ENCODE measurements at regions not wholly inside any gene's neighbourhood (a gene's known extent, or its start where the extent isn't known, plus 50 kb on each side); places are given as distances from the start of the nearest gene placed in this dataset.
"Not testable (repeated sequence)": the region's sequence is repeated elsewhere in the genome, so short reads cannot be mapped to it uniquely, and the experiment has no call there.

DNA sequence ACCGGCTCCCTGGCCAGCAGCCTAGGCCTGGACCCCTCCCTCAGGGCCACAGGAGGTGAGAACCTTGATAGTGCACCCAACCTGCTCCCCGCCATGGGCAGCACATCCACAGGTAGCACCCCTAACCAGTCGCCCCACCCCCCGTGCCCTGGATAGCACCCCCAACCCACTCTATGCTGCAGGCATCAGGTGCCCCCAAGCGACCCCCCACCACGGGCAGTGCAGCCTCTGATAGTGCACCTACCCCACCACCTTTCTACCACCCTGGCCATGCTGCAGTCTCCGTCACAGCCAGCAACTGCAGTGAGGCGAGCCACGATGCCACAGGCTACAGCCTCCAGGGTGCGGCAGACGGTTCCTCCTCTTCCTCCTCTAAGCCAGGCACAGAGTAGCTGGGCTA lies 55.6 kb downstream of the SOWAHC start:
- no peak for DNase-seq

DNA sequence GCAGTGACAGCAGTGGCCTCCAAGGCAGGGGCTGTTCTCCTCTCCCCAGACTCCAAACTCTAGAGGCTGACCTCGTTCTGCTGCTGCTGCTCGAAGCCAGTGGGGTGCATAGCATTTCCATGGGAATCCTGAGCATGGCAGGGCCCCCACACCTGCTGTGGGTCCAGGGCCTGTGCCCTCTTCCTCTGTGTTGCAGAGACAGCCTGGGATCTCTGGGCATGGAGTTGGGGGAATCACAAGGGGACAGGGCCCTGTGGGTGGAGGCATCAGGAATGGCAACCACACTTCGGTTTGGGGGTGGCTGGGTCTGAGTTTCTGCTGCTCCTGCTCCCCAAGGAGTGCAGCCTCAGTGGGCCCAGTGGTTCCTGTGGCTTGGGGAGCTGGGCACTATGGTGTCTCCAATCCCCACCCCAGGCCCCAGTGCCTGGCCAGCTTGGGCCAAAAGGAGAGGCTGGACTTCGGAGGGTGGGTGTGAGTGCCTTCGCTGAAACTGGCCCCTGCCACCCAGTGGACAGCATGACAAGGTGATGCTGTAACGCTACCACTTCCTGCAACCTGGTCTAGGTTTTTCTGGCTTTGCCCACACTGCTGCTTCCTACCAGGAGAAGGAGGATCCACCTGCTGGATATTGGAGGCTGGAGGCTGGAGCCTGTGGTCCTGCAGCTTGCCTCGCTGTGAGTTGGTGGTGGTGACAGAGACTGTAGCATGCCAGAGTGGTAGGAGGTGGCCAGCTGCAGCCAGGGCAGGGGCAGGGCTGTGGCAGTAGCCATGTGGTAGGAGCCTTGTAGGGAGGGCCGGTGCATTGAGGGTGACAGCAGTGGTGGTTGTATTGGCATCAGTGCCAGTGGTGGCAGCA lies 56.6 kb downstream of the SOWAHC start:
- no peak for DNase-seq

GRCh38 chr2:109674894-109675534 lies 60.9 kb downstream of the SOWAHC start:
- DNase-seq = no peak

GRCh38 chr2:109675666-109676345 lies 61.6 kb downstream of the SOWAHC start:
- no peak for DNase-seq

- DNase-seq = no peak
Measured at GRCh38 chr2:109676346-109676902, 62.3 kb downstream of the SOWAHC start.

GRCh38 chr2:109677121-109677731 lies 63.1 kb downstream of the SOWAHC start:
- not testable (repeated sequence) for DNase-seq

DNA sequence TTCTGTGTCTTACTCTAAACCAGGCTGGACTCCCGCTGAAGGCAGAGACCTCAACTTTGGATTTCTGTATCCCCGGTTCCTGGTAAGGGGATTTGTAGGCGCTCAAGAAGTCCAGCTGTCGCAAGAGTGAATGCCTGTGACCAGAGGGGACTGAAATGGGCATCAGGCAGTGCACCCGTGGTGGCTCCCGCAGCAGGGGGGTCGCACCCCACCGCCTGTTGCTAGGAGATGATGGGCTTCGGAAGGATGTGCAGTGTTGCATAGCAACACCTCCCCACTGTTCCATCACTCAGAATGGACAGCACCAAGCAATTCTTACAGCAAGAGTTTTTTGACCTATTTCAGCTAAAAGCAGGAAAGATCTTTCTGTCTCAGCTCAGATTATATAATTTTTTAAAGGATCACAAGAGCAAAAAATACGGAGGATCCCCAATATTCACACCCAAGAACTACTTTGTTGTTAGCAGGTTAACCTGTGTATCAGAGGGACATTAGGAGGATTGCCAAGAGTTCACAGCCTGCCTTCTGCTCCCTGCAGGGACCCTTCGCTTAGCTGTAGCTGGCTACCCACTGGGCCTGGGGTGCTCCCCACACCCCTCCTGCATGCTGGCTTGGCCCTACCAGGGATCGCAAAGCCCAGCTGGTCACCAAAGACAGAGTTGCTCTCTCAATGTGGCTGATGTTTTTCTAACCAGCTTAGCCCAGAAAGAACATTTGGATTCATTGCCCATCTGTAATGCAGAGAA lies 63.8 kb downstream of the SOWAHC start:
- no peak for DNase-seq

DNA sequence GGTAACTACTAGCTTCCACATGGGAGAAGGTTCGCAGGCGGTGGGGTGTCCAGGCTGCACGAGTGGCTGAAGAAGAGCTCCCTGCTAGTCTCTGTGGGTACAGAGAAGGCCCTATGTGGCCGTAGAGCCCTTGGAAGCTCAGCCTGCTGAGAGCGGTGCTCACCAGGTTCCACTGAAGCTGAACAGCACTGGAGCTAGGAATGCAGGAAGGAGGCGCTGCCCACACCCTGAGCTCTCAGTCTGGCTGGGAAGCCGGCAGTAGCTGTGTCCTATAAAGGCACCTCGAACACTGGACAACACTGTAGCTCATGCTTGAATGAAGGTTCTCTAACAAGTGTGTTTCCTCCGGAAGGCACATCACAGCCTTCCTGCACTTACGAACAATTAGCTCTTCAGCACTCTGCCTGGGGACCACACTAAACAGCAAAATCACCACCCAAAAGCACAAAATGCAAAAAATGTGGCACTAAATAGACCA lies 64.6 kb downstream of the SOWAHC start:
- DNase-seq = not testable (repeated sequence)

DNA sequence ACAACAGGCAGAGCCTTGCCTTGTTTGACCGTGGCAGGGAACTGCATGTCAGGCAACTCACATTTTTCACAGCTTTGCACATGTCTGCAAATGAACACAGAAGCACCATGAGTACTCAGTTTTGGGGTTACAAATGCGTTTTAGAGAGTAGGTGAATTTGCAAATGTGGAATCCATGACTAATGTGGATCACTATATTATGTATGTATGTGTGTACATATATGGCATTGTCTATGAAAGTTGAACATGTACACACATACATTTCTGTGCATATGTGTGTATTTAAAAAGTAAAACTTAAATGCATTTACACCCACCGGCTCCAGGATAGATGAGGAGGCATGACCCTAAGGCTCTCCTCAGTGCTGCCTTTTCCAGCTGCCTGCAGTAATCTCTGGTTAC lies 65.1 kb downstream of the SOWAHC start:
- no peak for DNase-seq

- DNase-seq = no peak
Measured at GRCh38 chr2:109679626-109680025, 65.5 kb downstream of the SOWAHC start.

DNA sequence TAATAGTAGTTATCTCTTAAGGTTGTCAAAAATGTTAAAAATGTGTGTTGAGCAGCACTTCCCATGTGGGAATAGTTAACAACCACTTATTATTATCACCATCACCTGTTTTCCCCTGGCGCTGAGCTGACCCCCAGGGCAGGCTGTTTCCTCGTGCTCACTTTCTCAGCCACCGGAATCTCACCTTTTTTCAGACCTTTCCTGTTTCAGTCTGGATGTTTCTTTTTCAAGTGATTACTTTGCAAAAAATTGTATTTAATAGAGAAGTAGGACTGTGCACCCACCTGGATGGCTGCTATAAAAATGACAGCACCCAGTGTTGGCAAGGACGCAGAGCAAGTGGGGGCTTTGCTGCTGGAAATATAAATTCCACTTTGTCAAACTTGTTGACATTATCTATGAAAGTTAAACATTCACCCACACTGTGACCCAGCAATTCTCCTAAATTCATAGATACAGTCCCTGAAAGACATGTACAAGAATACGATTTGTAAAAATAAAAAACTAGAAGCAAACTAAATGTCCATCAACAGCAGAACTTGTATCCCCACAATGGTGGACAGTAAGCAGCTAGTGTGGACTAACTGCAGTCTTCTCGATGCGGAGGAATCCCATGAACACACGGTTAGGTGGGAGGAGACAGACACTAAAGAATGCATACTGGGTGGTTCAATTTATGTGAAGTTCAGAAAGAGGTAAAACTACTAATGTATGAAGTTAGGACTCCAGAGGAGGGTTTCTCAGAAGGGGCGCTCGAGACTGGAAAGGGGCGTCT lies 66.5 kb downstream of the SOWAHC start:
- no peak for DNase-seq

GRCh38 chr2:109681633-109682380 lies 67.6 kb downstream of the SOWAHC start:
- DNase-seq = no peak

DNA sequence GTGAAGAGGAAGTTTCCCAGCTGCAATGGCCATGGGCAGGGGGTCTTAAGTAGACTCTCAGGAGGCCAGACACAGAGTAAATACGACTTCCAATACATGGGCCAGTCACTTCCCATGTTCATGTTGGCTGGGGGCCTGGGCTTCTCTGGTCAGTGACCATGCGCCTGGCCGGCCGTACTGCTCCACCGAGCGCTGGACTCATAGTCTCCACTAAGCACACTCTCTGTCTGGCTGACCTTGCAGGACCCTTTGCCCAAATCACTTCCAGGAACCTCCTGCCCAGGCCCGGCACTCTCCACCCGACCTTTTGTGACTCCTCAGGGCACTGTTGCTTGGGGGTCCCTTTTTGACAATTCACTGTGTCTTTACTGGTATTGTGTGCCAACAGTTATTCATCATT lies 69.3 kb downstream of the SOWAHC start:
- DNase-seq = no peak

GRCh38 chr2:109685453-109685852 lies 71.3 kb downstream of the SOWAHC start:
- DNase-seq = no peak

DNA sequence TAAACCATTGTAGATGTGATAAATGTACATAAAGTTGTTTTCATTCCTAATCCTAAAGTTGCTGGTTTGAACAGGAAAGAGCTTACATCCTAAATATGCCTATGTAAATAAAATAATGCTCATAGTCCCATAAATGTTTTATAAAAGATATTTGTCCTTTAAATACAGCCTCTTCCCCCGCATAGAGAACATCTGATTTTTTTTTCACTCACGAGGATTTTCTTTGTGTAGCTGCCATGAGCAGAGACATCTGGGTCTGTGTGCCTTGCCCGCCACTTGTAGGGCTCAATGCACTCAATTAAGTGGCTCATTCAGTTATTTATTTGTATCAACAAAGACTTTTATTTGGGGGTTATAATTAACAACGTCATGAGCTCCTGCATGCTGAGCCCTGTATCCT lies 72.8 kb downstream of the SOWAHC start:
- no peak for DNase-seq

DNA sequence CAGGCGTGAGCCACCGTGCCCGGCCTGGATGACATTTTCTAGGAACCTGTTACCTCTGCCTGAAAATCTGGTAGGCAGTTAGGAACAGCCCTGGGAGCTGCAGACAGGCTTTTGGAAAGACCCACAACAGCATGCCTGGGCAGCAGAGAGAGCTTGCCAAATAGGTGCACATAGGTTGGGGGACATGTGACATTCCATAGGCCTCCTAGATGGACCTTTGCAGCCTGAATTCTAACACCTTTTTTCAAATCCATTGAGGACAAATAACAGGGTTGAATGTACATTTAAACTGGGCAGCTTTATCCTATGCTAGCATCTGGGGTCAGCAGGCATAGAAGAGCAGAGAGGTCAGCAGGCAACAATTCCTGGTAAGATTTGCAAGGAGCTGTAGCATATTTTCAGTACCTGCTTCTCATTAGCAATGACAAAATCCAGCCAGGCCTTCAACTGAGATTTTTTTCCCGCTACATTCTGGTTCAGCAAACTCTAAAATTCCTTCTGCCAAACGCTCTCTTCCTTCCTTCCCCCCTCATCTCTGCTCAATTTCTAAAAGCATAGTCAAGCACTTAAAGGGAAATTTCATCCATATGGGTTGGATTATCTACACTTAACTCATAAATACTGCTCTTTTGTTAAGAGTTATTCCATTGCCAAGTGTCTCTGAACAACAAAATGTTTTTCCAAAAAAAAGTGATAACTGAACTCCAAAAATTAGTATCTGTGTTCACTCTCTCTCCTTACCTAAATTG lies 75.2 kb downstream of the SOWAHC start:
- no peak for DNase-seq

DNA sequence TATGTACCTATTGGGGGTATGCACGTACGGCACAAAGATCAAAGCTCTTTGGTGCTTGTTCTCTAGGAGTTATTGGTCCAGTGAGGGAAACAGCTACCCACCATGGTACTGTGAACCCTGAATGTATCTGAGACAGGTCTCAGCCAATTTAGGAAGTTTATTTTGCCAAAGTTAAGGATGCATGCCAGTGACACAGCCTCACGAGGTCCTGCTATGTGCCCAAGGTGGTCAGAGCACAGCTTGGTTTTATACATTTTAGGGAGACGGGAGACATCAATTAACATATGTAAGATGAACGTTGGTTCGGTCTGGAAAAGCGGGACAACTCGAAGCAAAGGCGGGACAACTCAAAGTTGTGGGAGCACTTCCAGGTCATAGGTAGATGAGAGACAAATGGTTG lies 75.8 kb downstream of the SOWAHC start:
- no peak for DNase-seq

GRCh38 chr2:109690457-109690821 lies 76.3 kb downstream of the SOWAHC start:
- no peak for DNase-seq

- no peak for DNase-seq
Measured at GRCh38 chr2:109690822-109691541, 76.8 kb downstream of the SOWAHC start.

All from activated CD4-positive, alpha-beta T cell treated with anti-CD3 and anti-CD28 coated beads, Interleukin-2, amount 50 U/mL, for 1 hour (primary cell).